Activated effector memory CD4-positive, alpha-beta T cell treated with Interleukin-2 at 50 U/mL for 16 hours (primary cell): ENCODE measurements at regions not wholly inside any gene's neighbourhood (a gene's known extent, or its start where the extent isn't known, plus 50 kb on each side); places are given as distances from the start of the nearest gene placed in this dataset.
A peak's percentile ranks its signal among the peaks of the same experiment; 100 is the strongest.

Source experiments
- DNase-seq: peaks from one replicate; pipeline ENCODE4 v3.0.0-alpha.2; 2020

- DNase-seq = no peak
These were observed 69.4 kb upstream of the COPS8 start for GRCh38 chr2:237016121-237016915.

- no peak for DNase-seq
These were observed 65.6 kb upstream of the COPS8 start for GRCh38 chr2:237020090-237020489.

- no peak for DNase-seq
These were observed 63.2 kb upstream of the COPS8 start for GRCh38 chr2:237022533-237022932.

- no peak for DNase-seq
These were observed 61.4 kb upstream of the COPS8 start for GRCh38 chr2:237024255-237024654.

- no peak for DNase-seq
These were observed 60.4 kb upstream of the COPS8 start for GRCh38 chr2:237025090-237025865.

GRCh38 chr2:237026981-237027711, 58.5 kb upstream of the COPS8 start:
- peak; percentile 20 for DNase-seq

- no peak for DNase-seq
These were observed 58.0 kb upstream of the COPS8 start for GRCh38 chr2:237027712-237028029.

- no peak for DNase-seq
These were observed 55.3 kb upstream of the COPS8 start for GRCh38 chr2:237030382-237030781.

- DNase-seq = no peak
These were observed 52.1 kb upstream of the COPS8 start for GRCh38 chr2:237033536-237034060.

GRCh38 chr2:237035781-237036475, 49.8 kb upstream of the COPS8 start:
- no peak for DNase-seq
